H1 (cell line): ENCODE measurements at regions not wholly inside any gene's neighbourhood (a gene's known extent, or its start where the extent isn't known, plus 50 kb on each side); places are given as distances from the start of the nearest gene placed in this dataset. TPM values are rescaled to one million over a fixed set of nuclear protein-coding genes. Genes with fewer than 3 reads are reported as not detected.
"Not testable (repeated sequence)": the region's sequence is repeated elsewhere in the genome, so short reads cannot be mapped to it uniquely, and the experiment has no call there.

ENCODE experiments used
- CTCF ChIA-PET: fragments of 300-600 bp; sonication (Branson Sonifier 250); formaldehyde crosslinking; loops from one replicate; lab custom pipeline; 2021; ENCODE audit not compliant: partially characterized antibody; lab: Charles Lee
- POLR2A ChIA-PET: fragments of 300-600 bp; sonication (Branson Sonifier 250); formaldehyde crosslinking; loops from one replicate; lab custom pipeline; 2021; ENCODE audit warnings: inconsistent platforms; ENCODE audit not compliant: partially characterized antibody; lab: Charles Lee
- DNase-seq, 2 experiments: peaks; one replicate each; pipeline versions ENCODE4 v3.0.0 to v3.0.0-alpha.2; 2010 to 2022; ENCODE audit warnings: low spot score in 2 of 2, low read depth in 1 of 2, mixed read lengths in 1 of 2
- FAIRE-seq: peaks from 2 replicates; lab custom pipeline; 2011; peaks lifted over from hg19 to GRCh38; lab: Jason Lieb, UNC
- H2AFZ ChIP-seq: 2 replicates; pipeline ENCODE4 v1.8.1; 2012; ENCODE audit warnings: low read length, inconsistent platforms
- H2AK5ac ChIP-seq: 2 replicates; pipeline ENCODE4 v1.6.1; 2013; ENCODE audit warnings: low read depth, low read length
- H2BK120ac ChIP-seq: replicated peaks from 2 replicates; pipeline ENCODE3; 2013; ENCODE audit warnings: low read depth, low read length, inconsistent platforms
- H2BK12ac ChIP-seq: 2 replicates; pipeline ENCODE4 v1.6.1; 2013; ENCODE audit warnings: low read depth, low read length
- H2BK15ac ChIP-seq: 2 replicates; pipeline ENCODE4 v1.6.1; 2013; ENCODE audit warnings: low read length
- H2BK20ac ChIP-seq: 2 replicates; pipeline ENCODE4 v1.6.1; 2013; ENCODE audit warnings: low read length
- H2BK5ac ChIP-seq: 2 replicates; pipeline ENCODE4 v1.6.1; 2013; ENCODE audit warnings: low read depth, low read length
- H3K14ac ChIP-seq: 2 replicates; pipeline ENCODE4 v1.6.1; 2013; ENCODE audit warnings: inconsistent platforms; ENCODE audit not compliant: insufficient read length
- H3K18ac ChIP-seq: 2 replicates; pipeline ENCODE4 v1.6.1; 2013; ENCODE audit warnings: low read length; ENCODE audit errors: extremely low read depth
- H3K23ac ChIP-seq: 2 replicates; pipeline ENCODE4 v1.6.1; 2013; ENCODE audit warnings: inconsistent platforms; ENCODE audit not compliant: insufficient read length
- H3K23me2 ChIP-seq: 2 replicates; pipeline ENCODE4 v1.6.1; 2013; ENCODE audit warnings: low read depth, low read length
- H3K27ac ChIP-seq: 2 replicates; pipeline ENCODE4 v1.6.1; 2011; ENCODE audit warnings: low read depth, low read length, inconsistent platforms
- H3K27me3 ChIP-seq, 4 experiments: replicated peaks in 1 of 4; 1 replicate in 1 of 4; 2 replicates in 3 of 4; pipeline versions ENCODE4 v1.6.1 to v1.8.1; 2011 to 2013; ENCODE audit warnings: low read length in 3 of 4, mild to moderate bottlenecking in 3 of 4, inconsistent platforms in 2 of 4, mixed read lengths in 2 of 4, moderate library complexity in 1 of 4; ENCODE audit not compliant: control insufficient read depth in 3 of 4, insufficient read depth in 3 of 4; ENCODE audit errors: extremely low read depth in 1 of 4
- H3K36me3 ChIP-seq, 4 experiments: 2 replicates each; pipeline versions ENCODE4 v1.6.1 to v1.8.1; 2011 to 2013; ENCODE audit warnings: mild to moderate bottlenecking in 4 of 4, low read length in 3 of 4, moderate library complexity in 2 of 4, control low read depth in 1 of 4, inconsistent platforms in 1 of 4; ENCODE audit not compliant: insufficient read depth in 4 of 4, control insufficient read depth in 2 of 4
- H3K4ac ChIP-seq: replicated peaks from 2 replicates; pipeline ENCODE3; 2013; ENCODE audit warnings: low read length, low read depth, mixed read lengths, inconsistent platforms; ENCODE audit not compliant: insufficient read length
- H3K4me1 ChIP-seq, 4 experiments: replicated peaks in 1 of 4; 1 replicate in 1 of 4; 2 replicates in 3 of 4; pipeline versions ENCODE4 v1.6.1 to v1.8.1; 2011 to 2013; ENCODE audit warnings: low read length in 3 of 4, inconsistent platforms in 2 of 4, mixed read lengths in 1 of 4; ENCODE audit not compliant: insufficient read depth in 4 of 4, control insufficient read depth in 3 of 4
- H3K4me2 ChIP-seq, 2 experiments: 2 replicates each; pipeline versions ENCODE4 v1.6.1 to v1.8.1; 2011 to 2013; ENCODE audit warnings: low read depth in 2 of 2, low read length in 2 of 2, control low read depth in 1 of 2, inconsistent platforms in 1 of 2, mild to moderate bottlenecking in 1 of 2; ENCODE audit not compliant: insufficient read depth in 1 of 2
- H3K4me3 ChIP-seq, 4 experiments: fragments of 200-600, 300-600 bp in 1 of 4; sonication (generic), shearing (Covaris generic), sonication (Bioruptor Twin) in 1 of 4; 2 replicates each; pipeline versions ENCODE4 v1.5.1 to v1.8.1; 2011 to 2016; ENCODE audit warnings: low read length in 4 of 4, low read depth in 3 of 4, control low read depth in 2 of 4, inconsistent platforms in 2 of 4, mild to moderate bottlenecking in 2 of 4, mixed read lengths in 1 of 4, moderate library complexity in 1 of 4; ENCODE audit not compliant: insufficient read depth in 2 of 4; ENCODE audit errors: extremely low read depth in 1 of 4
- H3K56ac ChIP-seq: replicated peaks from 2 replicates; pipeline ENCODE3; 2013; ENCODE audit warnings: low read depth, mild to moderate bottlenecking, mixed read lengths, low read length, inconsistent platforms; ENCODE audit not compliant: insufficient read length
- H3K79me1 ChIP-seq: 2 replicates; pipeline ENCODE4 v1.6.1; 2013; ENCODE audit warnings: low read depth, low read length, control low read depth
- H3K79me2 ChIP-seq, 2 experiments: 2 replicates each; pipeline versions ENCODE4 v1.6.1 to v1.8.1; 2012 to 2013; ENCODE audit warnings: low read length in 2 of 2, mild to moderate bottlenecking in 2 of 2, inconsistent platforms in 1 of 2; ENCODE audit not compliant: insufficient read depth in 2 of 2, control insufficient read depth in 1 of 2
- H3K9ac ChIP-seq, 4 experiments: replicated peaks in 1 of 4; 1 replicate in 1 of 4; 2 replicates in 3 of 4; pipeline versions ENCODE4 v1.6.1 to v1.8.1; 2011 to 2013; ENCODE audit warnings: low read depth in 3 of 4, low read length in 3 of 4, control low read depth in 2 of 4, mild to moderate bottlenecking in 2 of 4, moderate library complexity in 2 of 4, inconsistent platforms in 1 of 4; ENCODE audit errors: extremely low read depth in 1 of 4
- H3K9me3 ChIP-seq, 2 experiments: 2 replicates each; pipeline versions ENCODE4 v1.6.1 to v1.8.1; 2012 to 2013; ENCODE audit warnings: mild to moderate bottlenecking in 2 of 2, moderate library complexity in 2 of 2, control low read depth in 1 of 2, inconsistent platforms in 1 of 2, low read depth in 1 of 2, low read length in 1 of 2, mixed read lengths in 1 of 2; ENCODE audit not compliant: insufficient read depth in 2 of 2
- H4K20me1 ChIP-seq, 2 experiments: replicated peaks in 1 of 2; 2 replicates each; pipeline versions ENCODE3 to v1.8.1; 2011 to 2013; ENCODE audit warnings: inconsistent platforms in 2 of 2, low read length in 2 of 2, mild to moderate bottlenecking in 1 of 2; ENCODE audit not compliant: insufficient read depth in 2 of 2, control insufficient read depth in 1 of 2
- H4K5ac ChIP-seq: 2 replicates; pipeline ENCODE4 v1.6.1; 2013; ENCODE audit warnings: low read length, low read depth, mixed read lengths, inconsistent platforms; ENCODE audit not compliant: insufficient read length
- H4K8ac ChIP-seq: 2 replicates; pipeline ENCODE4 v1.8.0; 2013; ENCODE audit warnings: mild to moderate bottlenecking, moderate library complexity, low read length, inconsistent platforms; ENCODE audit not compliant: insufficient read depth; ENCODE audit errors: extremely low read depth
- H4K91ac ChIP-seq: replicated peaks from 2 replicates; pipeline ENCODE3; 2013; ENCODE audit warnings: low read length, mixed read lengths, inconsistent platforms; ENCODE audit not compliant: insufficient read length
- WGBS, 2 experiments: shearing (Covaris generic) in 1 of 2; methylation state at CpG; one replicate each; pipeline versions ENCODE4 v1.1.6 to v1.1.7; 2013 to 2015; ENCODE audit warnings: low lambda C conversion rate in 2 of 2, mixed read lengths in 2 of 2, inconsistent platforms in 1 of 2, low coverage in 1 of 2, missing lambda C conversion rate in 1 of 2; ENCODE audit not compliant: insufficient replicate concordance in 2 of 2, insufficient coverage in 1 of 2, insufficient read length in 1 of 2; ENCODE audit errors: extremely low coverage in 1 of 2, missing lambda C conversion rate in 1 of 2; 5-methylcytosine and 5-hydroxymethylcytosine counted together
- microRNA-seq, 2 experiments: library from miRNA; unstranded; fragments of <30 nt; microRNA quantifications; one replicate each; pipeline versions ENCODE4 to v1.2.0, GENCODE V29; 2016 to 2020; ENCODE audit warnings: borderline microRNAs expressed in 2 of 2, borderline number of aligned reads in 2 of 2, borderline replicate concordance in 1 of 2
- small RNA-seq: library from polyadenylated mRNA; stranded (forward); fragments of <200 nt; extraction: miRNeasy Mini kit (QIAGEN cat#:217004); gene quantifications from one replicate; pipeline ENCODE3, GENCODE V24; 2013; ENCODE audit not compliant: insufficient read depth

DNA sequence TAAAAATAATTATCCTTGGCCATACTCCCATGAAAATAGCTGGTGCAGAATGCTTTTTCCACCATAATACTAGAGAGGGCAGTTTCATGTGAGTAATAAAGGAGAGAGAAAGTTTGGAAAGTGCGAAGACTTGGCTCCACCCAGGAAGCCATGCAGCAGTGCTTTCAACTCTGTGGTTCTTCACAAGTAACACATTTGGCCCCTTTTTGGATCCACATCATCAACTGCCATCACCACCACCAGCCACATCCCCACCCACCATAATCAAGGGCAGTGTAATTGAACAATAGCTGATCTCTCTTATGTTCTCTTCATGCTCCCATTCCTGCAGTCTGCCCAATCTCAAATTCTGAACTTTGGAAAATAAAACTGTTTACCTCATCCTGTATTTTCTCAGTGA lies 637.3 kb downstream of the RPIA start:
- H3K9ac ChIP-seq, H3K27ac ChIP-seq, H3K79me1 ChIP-seq, H3K27me3 ChIP-seq, H3K56ac ChIP-seq, DNase-seq, H3K36me3 ChIP-seq, H3K4ac ChIP-seq, H2BK5ac ChIP-seq, H2AFZ ChIP-seq, CTCF ChIA-PET, H3K9me3 ChIP-seq, POLR2A ChIA-PET, H3K4me1 ChIP-seq, H3K79me2 ChIP-seq, H4K5ac ChIP-seq, FAIRE-seq, H2BK15ac ChIP-seq, H2BK20ac ChIP-seq, H2AK5ac ChIP-seq, H4K20me1 ChIP-seq, H3K4me3 ChIP-seq, H3K4me2 ChIP-seq, H4K91ac ChIP-seq, H2BK12ac ChIP-seq, H4K8ac ChIP-seq, H3K23me2 ChIP-seq, H3K18ac ChIP-seq, H3K23ac ChIP-seq, H2BK120ac ChIP-seq, H3K14ac ChIP-seq: not testable (repeated sequence)
- WGBS, 2 experiments = no CpG with 5 or more reads among the region's 1 CpG

Small RNAs in the stretch of these regions (microRNA-seq; reads per million reads assigned to microRNA genes)
- gene MIR4436A = 0 reads per million in 2 experiments

Small RNAs in the stretch of these regions (small RNA-seq; reads per million reads assigned to genes)
- not detected for gene IGKJ1
- not detected for gene IGKJ3
- not detected for gene IGKJ4
- gene IGKJ5 = not detected
- not detected for gene IGKV1-35
- gene IGKV2-19 = not detected
- not detected for gene IGKV2-36
- gene IGKV2-38 = not detected
- not detected for gene IGKV3-25
- gene IGKV7-3 = not detected
- gene MIR4436A = not detected
